Activated naive CD8-positive, alpha-beta T cell treated with anti-CD3 and anti-CD28 coated beads, Interleukin-2, amount 50 U/mL, for 24 hours (primary cell): ENCODE measurements at regions not wholly inside any gene's neighbourhood (a gene's known extent, or its start where the extent isn't known, plus 50 kb on each side); places are given as distances from the start of the nearest gene placed in this dataset.
"Not testable (repeated sequence)": the region's sequence is repeated elsewhere in the genome, so short reads cannot be mapped to it uniquely, and the experiment has no call there.

Experiments used
- ATAC-seq: fragments of 150-1000 bp; cut with Tn5 transposase; one replicate; pipeline ENCODE4 v1.10.0; 2021
- DNase-seq: peaks from one replicate; pipeline ENCODE4 v3.0.0; 2021
- H3K27ac Mint-ChIP-seq: one replicate; pipeline ENCODE4 v1.8.0; 2021; ENCODE audit warnings: mild to moderate bottlenecking, mixed read lengths
- H3K27me3 Mint-ChIP-seq: one replicate; pipeline ENCODE4 v1.8.0; 2021; ENCODE audit warnings: mixed read lengths
- H3K36me3 Mint-ChIP-seq: one replicate; pipeline ENCODE4 v1.8.0; 2021; ENCODE audit warnings: low read depth, mixed read lengths
- H3K4me1 Mint-ChIP-seq: one replicate; pipeline ENCODE4 v1.8.0; 2021; ENCODE audit warnings: mixed read lengths
- H3K4me3 Mint-ChIP-seq: one replicate; pipeline ENCODE4 v1.8.0; 2021; ENCODE audit warnings: mild to moderate bottlenecking, moderate library complexity, mixed read lengths
- H3K9me3 Mint-ChIP-seq: one replicate; pipeline ENCODE4 v1.8.0; 2021; ENCODE audit warnings: mixed read lengths

- Mint-ChIP-seq H3K9me3 (no peaks in the 10 kb centered on the region), H3K4me3 (no peak overlapping the region), H3K4me1 (no peaks in the 10 kb centered on the region), H3K36me3 (no peaks in the 10 kb centered on the region), H3K27ac (no peak overlapping the region), H3K27me3 (no peaks in the 10 kb centered on the region)
- ATAC-seq (no peak), DNase-seq (no peak)
Measured at GRCh38 chr15:91356083-91356482, 256.0 kb downstream of the SV2B start.

GRCh38 chr15:91357011-91357410, 257.0 kb downstream of the SV2B start:
- H3K9me3 Mint-ChIP-seq: no peaks in the 10 kb centered on the region
- DNase-seq: no peak
- H3K36me3 Mint-ChIP-seq: no peaks in the 10 kb centered on the region
- H3K27ac Mint-ChIP-seq: no peak overlapping the region
- no peak overlapping the region for H3K4me3 Mint-ChIP-seq
- no peaks in the 10 kb centered on the region for H3K27me3 Mint-ChIP-seq
- no peak for ATAC-seq
- H3K4me1 Mint-ChIP-seq: no peaks in the 10 kb centered on the region

DNA sequence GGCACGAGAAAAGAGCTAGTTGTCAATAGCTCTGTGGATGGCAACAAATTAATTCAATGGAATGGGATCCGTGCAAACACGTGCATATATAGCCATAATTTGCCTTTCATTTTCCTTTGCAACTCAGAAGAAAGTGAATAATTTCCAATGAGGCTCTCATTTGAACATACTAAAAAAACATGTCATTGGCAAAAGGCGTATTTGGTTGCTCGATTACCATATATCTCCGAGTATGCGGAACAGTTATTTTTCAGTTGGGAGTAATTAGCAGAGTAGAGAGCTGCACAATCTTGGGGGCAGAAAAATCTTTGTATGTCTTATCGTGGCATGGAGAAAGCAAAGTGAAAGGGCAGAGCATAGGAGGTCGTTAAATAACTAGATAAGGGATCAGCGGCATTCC, 257.4 kb downstream of the SV2B start:
- DNase-seq: no peak
- H3K36me3 Mint-ChIP-seq: no peaks in the 10 kb centered on the region
- no peaks in the 10 kb centered on the region for H3K27me3 Mint-ChIP-seq

GRCh38 chr15:91358405-91358804, 258.3 kb downstream of the SV2B start:
- Mint-ChIP-seq H3K4me3 (no peak overlapping the region), H3K36me3 (no peaks in the 10 kb centered on the region), H3K9me3 (no peaks in the 10 kb centered on the region), H3K27me3 (no peaks in the 10 kb centered on the region), H3K27ac (no peak overlapping the region), H3K4me1 (no peaks in the 10 kb centered on the region)
- DNase-seq: no peak
- no peak for ATAC-seq

More for the DNA sequence above, 257.4 kb downstream of the SV2B start:
- H3K27ac Mint-ChIP-seq: no peak overlapping the region
- no peaks in the 10 kb centered on the region for H3K4me1 Mint-ChIP-seq
- no peak overlapping the region for H3K4me3 Mint-ChIP-seq
- H3K9me3 Mint-ChIP-seq: no peaks in the 10 kb centered on the region
- no peak for ATAC-seq

- not testable (repeated sequence) for H3K4me1 Mint-ChIP-seq, H3K27me3 Mint-ChIP-seq, H3K4me3 Mint-ChIP-seq, ATAC-seq, H3K27ac Mint-ChIP-seq, DNase-seq, H3K36me3 Mint-ChIP-seq
- H3K9me3 Mint-ChIP-seq: peaks cover 16% of the 10 kb centered on the region
Measured at GRCh38 chr15:91361696-91362095, 261.6 kb downstream of the SV2B start.

DNA sequence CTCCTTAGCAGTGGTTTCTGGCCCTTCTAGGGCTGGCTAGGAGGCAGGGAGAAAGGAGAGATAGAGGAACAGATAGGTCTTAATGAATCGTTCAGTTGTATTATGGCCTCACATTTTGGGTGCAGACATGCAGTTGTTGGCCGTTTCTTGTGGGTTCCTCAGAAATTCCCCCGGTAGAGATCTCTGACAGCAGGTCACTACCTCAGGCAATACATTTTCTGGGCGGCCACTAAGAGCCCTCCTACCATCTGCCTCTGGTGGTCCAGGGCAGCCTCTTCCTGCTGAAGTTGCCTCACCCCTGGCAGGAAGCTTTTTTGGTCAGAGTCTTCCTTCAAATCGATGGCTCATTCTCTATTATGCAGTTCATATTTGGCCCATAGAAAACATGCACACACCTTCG, 266.1 kb downstream of the SV2B start:
- ATAC-seq (no peak), DNase-seq (no peak)
- peaks cover 2% of the 10 kb centered on the region for H3K36me3 Mint-ChIP-seq
- H3K9me3 Mint-ChIP-seq: peaks cover 18% of the 10 kb centered on the region
- H3K27ac Mint-ChIP-seq: no peak overlapping the region
- peaks cover 12% of the 10 kb centered on the region for H3K4me1 Mint-ChIP-seq
- no peak overlapping the region for H3K4me3 Mint-ChIP-seq
- H3K27me3 Mint-ChIP-seq: no peaks in the 10 kb centered on the region

- H3K9me3 Mint-ChIP-seq: peaks cover 26% of the 10 kb centered on the region
- ATAC-seq (no peak), DNase-seq (no peak)
- H3K4me3 Mint-ChIP-seq: no peak overlapping the region
- H3K4me1 Mint-ChIP-seq: peaks cover 12% of the 10 kb centered on the region
- no peak overlapping the region for H3K27ac Mint-ChIP-seq
- H3K27me3 Mint-ChIP-seq: no peaks in the 10 kb centered on the region
- H3K36me3 Mint-ChIP-seq: peaks cover 2% of the 10 kb centered on the region
Measured at GRCh38 chr15:91368611-91369010, 268.6 kb downstream of the SV2B start.

DNA sequence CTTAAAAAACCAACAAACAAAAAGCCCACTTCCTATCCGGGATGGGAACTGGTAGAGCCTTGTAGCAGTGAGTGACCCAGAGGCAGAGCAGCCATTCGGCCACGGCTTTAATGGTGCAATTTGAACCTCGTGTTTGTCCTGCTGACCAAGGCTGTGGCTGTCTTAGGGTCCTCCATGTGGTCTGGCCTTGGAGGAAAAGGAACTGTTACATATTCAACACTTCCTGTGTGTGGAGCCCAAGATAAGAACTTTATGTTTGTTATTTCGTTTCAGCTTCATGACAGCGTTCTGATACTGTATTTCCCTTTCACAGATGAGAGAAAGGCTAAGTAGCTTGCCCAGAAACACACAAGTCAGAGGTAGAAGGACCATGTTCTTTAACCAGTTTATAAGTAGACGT, 269.8 kb downstream of the SV2B start:
- Mint-ChIP-seq H3K27ac (no peak overlapping the region), H3K4me3 (no peak overlapping the region), H3K4me1 (peaks cover 12% of the 10 kb centered on the region), H3K36me3 (peaks cover 2% of the 10 kb centered on the region), H3K9me3 (peaks cover 20% of the 10 kb centered on the region), H3K27me3 (no peaks in the 10 kb centered on the region)
- DNase-seq: no peak
- ATAC-seq: no peak

DNA sequence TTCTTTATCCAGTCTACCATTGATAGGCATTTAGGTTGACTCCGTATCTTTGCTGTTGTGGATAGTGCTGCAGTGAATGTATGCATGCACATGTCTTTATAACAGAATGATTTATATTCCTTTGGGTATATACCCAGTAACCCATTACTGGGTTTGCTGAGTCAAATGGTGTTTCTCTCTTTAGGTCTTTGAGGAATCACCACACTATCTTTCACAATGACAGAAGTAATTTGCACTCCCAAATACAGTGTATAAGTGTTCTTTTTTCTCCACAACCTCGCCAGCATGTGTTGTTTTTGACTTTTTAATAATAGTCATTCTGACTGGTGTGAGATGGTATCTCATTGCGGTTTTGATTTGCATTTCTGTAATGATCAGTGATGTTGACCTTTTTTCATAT, 271.3 kb downstream of the SV2B start:
- not testable (repeated sequence) for H3K4me3 Mint-ChIP-seq, DNase-seq, H3K9me3 Mint-ChIP-seq, H3K27me3 Mint-ChIP-seq, ATAC-seq, H3K36me3 Mint-ChIP-seq, H3K27ac Mint-ChIP-seq
- H3K4me1 Mint-ChIP-seq: peaks cover 12% of the 10 kb centered on the region

DNA sequence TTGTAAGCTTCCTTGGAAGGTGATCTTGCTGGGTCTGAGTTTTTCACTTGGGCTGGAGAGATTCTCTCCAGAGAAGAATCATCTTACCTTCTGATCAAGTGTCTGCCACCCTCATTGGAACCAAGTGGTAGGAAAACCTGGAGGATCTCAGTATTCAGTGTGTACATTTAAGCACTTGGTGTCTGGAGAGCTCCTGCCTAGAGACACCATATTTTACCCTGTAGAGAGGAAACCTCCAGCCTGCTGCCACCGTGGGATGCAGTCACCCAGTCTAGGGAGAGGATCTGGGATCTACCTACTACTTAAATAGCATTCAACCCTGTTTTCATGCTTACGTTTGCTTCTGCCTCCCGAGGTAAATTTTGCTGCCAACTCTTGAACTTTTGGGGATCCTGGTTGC, 274.3 kb downstream of the SV2B start:
- H3K4me1 Mint-ChIP-seq: peaks cover 12% of the 10 kb centered on the region
- no peaks in the 10 kb centered on the region for H3K27me3 Mint-ChIP-seq

DNA sequence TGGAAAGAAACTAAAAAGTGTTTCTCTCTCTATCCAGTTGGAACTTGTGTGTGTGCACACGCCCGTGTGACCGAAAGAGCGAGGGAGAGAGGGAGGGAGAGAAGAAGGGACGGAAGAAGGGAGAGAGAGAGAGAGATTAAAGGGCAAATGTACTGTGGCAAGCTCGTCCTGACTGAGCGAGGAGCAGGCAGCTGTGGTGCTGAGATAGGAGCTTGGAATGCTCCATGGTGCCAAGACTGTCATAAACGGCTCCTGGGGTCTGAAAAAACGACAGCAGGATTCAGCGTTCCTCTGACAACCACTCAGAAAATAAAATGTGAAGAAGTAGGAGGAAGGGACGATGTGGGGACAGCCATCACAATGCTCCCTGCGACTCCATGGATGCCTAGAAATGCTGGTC, 276.0 kb downstream of the SV2B start:
- no peak overlapping the region for H3K4me3 Mint-ChIP-seq
- ATAC-seq: no peak
- no peak for DNase-seq
- H3K4me1 Mint-ChIP-seq: peaks cover under 1% of the 10 kb centered on the region
- peaks cover 9% of the 10 kb centered on the region for H3K9me3 Mint-ChIP-seq
- no peaks in the 10 kb centered on the region for H3K36me3 Mint-ChIP-seq
- no peak overlapping the region for H3K27ac Mint-ChIP-seq
- no peaks in the 10 kb centered on the region for H3K27me3 Mint-ChIP-seq

More for the DNA sequence above, 274.3 kb downstream of the SV2B start:
- H3K36me3 Mint-ChIP-seq: no peaks in the 10 kb centered on the region
- ATAC-seq (no peak), DNase-seq (no peak)
- peaks cover 10% of the 10 kb centered on the region for H3K9me3 Mint-ChIP-seq
- H3K27ac Mint-ChIP-seq: no peak overlapping the region
- no peak overlapping the region for H3K4me3 Mint-ChIP-seq

DNA sequence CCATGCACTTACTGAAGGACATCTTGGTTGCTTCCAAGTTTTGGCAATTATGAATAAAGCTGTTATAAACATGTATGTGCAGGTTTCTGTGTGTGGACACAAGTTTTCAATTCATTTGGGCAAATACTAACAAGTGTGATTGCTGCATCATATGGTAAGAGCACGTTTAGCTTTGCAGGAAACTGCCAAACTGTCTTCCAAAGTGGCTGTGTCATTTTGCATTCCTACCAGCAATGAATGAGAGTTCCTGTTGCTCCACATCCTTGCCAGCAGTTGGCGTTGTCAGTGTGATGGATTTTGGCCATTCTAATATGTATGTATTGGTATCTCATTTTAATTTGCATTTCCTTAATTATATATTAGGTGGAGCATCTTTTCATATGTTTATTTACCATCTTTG, 280.1 kb downstream of the SV2B start:
- Mint-ChIP-seq H3K9me3 (no peaks in the 10 kb centered on the region), H3K27me3 (no peaks in the 10 kb centered on the region), H3K4me1 (no peaks in the 10 kb centered on the region), H3K4me3 (no peak overlapping the region), H3K27ac (no peak overlapping the region), H3K36me3 (no peaks in the 10 kb centered on the region)
- no peak for DNase-seq
- no peak for ATAC-seq

DNA sequence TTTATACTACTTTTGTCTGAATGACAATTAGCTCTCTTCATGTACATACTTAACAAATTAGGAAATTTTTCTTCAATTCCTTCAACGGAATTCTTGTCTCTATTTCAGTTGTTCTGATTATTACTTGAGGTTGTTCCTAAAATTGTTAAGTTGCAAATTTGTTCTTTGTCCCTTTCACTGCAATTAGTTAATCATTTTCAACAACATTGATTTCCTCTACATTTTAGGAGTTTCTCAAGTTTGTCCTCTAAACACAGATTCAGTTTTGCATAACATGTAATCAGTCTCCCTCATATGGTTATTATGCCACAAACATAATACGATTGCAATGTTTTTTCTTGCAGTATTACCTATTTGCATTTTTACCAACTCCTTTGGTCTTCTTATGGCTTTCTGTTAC, 283.5 kb downstream of the SV2B start:
- no peaks in the 10 kb centered on the region for H3K27me3 Mint-ChIP-seq
- ATAC-seq: no peak

DNA sequence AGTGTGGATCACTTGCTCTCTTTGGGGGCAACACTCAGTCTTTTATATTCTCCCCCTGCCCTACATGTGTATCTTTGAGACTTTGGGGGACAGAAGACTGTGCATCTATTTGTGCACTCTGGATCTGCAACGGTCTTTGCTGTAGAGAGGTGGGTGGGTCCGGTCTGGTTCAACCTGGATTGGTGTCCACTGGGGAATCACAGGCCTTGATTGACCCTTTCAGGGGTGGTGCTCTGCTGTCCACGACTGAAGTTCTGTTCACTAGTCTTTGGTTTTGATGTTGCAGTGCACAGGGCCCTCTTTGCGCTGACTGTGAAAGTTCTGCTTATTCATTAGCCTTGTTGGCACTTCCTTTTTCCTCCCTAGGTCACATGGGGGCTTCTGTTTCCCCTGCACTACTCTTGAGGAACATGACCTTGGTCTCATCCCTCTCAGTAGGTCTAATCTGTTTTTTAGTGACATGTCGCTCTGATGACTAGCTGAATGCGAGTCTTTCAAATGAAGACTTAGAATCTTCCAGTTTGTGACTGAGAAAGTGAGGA, 284.2 kb downstream of the SV2B start:
- no peak for DNase-seq
- Mint-ChIP-seq H3K27me3 (no peaks in the 10 kb centered on the region), H3K9me3 (no peaks in the 10 kb centered on the region), H3K4me3 (no peak overlapping the region), H3K4me1 (peaks cover 1% of the 10 kb centered on the region), H3K36me3 (no peaks in the 10 kb centered on the region), H3K27ac (no peak overlapping the region)
- no peak for ATAC-seq

More for the DNA sequence above, 283.5 kb downstream of the SV2B start:
- H3K4me1 Mint-ChIP-seq: peaks cover 1% of the 10 kb centered on the region
- no peak overlapping the region for H3K4me3 Mint-ChIP-seq
- DNase-seq: no peak
- H3K36me3 Mint-ChIP-seq: no peaks in the 10 kb centered on the region
- H3K9me3 Mint-ChIP-seq: no peaks in the 10 kb centered on the region
- H3K27ac Mint-ChIP-seq: no peak overlapping the region

DNA sequence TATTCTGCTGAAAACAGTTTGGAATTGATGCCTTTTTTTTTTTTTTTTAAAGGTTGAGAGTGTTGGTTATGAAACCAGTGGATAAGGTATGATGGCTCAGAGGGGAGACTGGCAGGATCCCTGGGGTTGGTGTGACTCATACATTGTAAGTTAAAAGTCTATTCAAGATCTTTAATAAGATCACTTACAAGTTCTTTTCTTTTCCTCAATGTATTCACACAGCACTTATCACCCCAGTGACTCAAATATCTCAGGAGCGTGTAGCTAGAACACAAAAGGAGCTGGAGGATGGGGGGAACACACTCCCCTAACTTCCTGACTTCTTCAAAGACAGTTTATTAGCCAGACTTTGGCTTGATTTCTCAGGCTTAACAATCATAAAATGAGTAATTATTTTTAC, 285.3 kb downstream of the SV2B start:
- Mint-ChIP-seq H3K36me3 (no peaks in the 10 kb centered on the region), H3K27me3 (no peaks in the 10 kb centered on the region), H3K4me1 (peaks cover 1% of the 10 kb centered on the region), H3K4me3 (no peak overlapping the region), H3K9me3 (no peaks in the 10 kb centered on the region), H3K27ac (no peak overlapping the region)
- ATAC-seq (no peak), DNase-seq (no peak)

DNA sequence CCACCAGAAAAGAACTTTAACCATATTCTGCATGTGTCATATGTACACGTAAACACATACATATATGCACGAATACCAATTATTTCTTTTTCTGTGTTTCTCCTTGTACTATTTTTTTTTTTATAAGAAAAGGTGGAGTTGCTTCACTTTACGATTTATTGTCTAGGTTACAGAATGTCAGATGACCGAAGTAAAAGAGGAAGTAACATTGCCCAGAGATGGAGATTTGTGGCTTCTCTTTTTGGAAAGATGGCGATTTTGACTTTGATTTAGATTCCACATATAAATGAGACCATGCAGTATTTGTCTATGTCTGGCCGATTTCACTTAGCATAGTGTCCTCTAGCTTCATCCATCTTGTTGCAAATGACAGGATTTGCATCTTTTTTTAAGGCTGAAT, 293.1 kb downstream of the SV2B start:
- DNase-seq (no peak), ATAC-seq (no peak)
- Mint-ChIP-seq H3K4me3 (no peak overlapping the region), H3K27ac (no peak overlapping the region), H3K9me3 (peaks cover 8% of the 10 kb centered on the region), H3K4me1 (no peaks in the 10 kb centered on the region), H3K27me3 (no peaks in the 10 kb centered on the region), H3K36me3 (no peaks in the 10 kb centered on the region)
